ENCODE measurements at regions not wholly inside any gene's neighbourhood (a gene's known extent, or its start where the extent isn't known, plus 50 kb on each side); places are given as distances from the start of the nearest gene placed in this dataset.
"Not testable (repeated sequence)": the region's sequence is repeated elsewhere in the genome, so short reads cannot be mapped to it uniquely, and the experiment has no call there.

- DNase-seq (ENCODE audit: low spot score), result not testable (repeated sequence)
Observed at GRCh38 chr3:191741847-191742350, 280.9 kb downstream of the PYDC2 start.

DNA sequence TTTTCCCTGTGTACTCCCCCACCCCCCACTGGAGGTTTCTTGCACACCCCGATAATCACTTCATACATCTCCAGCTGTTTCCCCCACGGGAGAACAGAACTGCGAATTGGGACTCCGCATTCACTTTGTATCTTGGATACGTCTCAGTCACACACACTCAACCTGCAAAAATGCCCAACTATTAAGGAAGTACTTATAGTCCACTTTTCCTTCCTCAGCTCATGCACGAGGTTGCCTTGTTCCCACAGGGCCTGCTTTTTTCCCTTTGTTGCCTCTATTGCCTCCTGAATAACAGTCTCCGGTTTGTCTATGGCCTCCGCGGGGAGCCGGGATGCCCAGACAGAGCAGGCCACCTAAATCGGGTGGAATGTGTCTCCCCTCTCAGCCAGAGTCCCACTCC lies 282.3 kb downstream of the PYDC2 start:
- no peak for DNase-seq (ENCODE audit: low spot score)

- DNase-seq (ENCODE audit: low spot score), result no peak
Observed at GRCh38 chr3:191750618-191751017, 289.7 kb downstream of the PYDC2 start.

- DNase-seq (ENCODE audit: low spot score), result no peak
Observed at GRCh38 chr3:191753196-191753595, 292.2 kb downstream of the PYDC2 start.

GRCh38 chr3:191761906-191762305 lies 300.9 kb downstream of the PYDC2 start:
- no peak for DNase-seq (ENCODE audit: low spot score)

- DNase-seq (ENCODE audit: low spot score), result no peak
Observed at GRCh38 chr3:191762323-191762960, 301.5 kb downstream of the PYDC2 start.

DNA sequence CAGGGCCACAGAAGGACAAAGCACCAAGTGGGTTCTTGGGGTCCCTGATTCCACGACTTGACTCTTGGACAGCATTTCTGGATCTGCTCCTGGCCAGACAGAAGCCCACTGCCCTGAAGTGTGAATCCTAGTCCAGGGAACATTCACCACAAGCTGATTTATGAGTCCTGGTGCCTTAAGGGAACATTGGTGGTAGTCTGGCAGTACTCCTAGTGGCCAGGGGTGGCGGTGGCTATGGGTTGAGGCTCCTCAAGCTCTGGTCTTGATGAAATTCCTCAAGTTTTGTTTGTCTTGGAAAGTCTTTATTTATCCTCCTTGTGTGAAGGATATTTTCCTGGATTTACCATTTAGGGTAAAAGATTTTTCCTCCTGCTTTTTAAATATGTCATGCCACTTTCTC lies 307.5 kb downstream of the PYDC2 start:
- DNase-seq (ENCODE audit: low spot score), result no peak

DNA sequence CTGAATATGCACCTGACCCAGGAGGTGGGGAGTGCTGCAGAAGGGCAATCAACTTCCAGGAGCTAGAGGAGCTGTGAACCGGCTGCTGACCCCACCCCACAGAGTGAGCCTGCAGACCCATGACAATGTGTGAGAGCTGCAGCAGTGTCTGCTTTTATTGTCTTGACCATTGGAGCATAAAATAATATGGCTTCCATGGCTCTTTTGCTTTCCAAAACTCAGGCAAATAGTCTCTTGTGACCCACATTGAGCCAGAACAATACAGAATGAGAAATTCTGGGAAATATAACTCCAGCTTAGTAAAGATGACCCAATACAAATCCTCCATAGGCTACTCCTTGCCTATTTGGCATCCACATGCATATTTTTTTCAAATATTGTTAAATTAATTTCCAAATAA lies 309.6 kb downstream of the PYDC2 start:
- no peak for DNase-seq (ENCODE audit: low spot score)

GRCh38 chr3:191774485-191774884 lies 313.5 kb downstream of the PYDC2 start:
- no peak for DNase-seq (ENCODE audit: low spot score)

DNA sequence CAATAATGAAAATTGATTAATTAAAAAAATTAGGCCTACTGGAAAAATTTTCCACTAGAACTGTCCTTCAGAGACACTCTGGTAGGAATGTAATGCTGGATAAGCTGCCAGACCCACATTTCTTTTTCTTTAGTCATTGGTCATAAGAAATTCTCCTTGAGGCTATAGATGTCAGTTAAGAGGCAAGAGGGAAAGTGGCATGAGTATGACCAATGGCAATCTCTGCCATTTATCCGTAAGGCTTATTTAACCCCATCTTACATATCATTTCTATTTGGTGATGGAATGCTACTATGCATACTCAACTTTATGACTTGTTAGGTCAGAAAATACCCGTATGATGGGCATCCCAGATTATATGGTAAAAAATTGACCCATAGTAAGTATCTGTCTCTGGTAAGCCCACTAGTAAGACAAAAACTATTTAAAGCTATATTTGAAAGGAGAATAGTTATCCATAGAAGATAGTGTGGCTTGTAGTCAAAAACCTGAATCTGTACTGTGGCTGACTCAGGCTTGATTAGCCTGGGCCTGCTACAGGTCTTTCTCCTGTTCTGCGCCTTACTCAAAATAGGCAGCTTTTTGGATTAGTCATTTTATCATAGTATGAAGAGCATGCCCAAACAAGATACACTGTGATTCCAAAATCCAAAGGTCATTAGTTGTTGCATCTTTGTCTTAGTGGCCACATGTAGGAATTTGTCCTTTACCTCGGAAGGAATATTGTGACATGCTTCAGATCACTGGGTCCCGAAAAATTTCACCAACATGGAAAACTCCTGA lies 314.7 kb downstream of the PYDC2 start:
- DNase-seq (ENCODE audit: low spot score), result no peak

DNA sequence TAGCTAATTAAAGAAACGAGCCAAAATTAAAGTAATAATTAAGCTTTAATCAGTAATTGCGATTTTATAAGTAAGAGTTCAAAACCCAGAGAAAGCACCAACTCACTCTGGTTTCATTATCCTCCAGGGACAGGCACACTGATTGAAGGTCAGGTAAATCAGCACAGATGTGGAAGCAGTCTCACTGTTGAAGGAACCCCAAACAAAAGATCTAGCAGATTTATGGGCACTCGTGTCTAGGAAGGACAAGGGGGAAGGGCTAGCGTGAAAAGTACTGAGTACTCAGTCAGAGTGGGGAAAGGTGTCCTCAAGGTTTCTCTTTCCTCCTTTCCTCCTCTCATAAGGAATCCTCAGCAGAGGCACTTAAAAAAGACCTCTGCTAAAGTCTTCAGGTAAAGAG lies 320.1 kb downstream of the PYDC2 start:
- DNase-seq (ENCODE audit: low spot score), result no peak

- no peak for DNase-seq (ENCODE audit: low spot score)
Observed at GRCh38 chr3:191783024-191783423, 322.1 kb downstream of the PYDC2 start.

GRCh38 chr3:191790934-191791333 lies 330.0 kb downstream of the PYDC2 start:
- DNase-seq (ENCODE audit: low spot score), result no peak

GRCh38 chr3:191792580-191792979 lies 331.6 kb downstream of the PYDC2 start:
- no peak for DNase-seq (ENCODE audit: low spot score)

- no peak for DNase-seq (ENCODE audit: low spot score)
Observed at GRCh38 chr3:191795196-191795595, 334.2 kb downstream of the PYDC2 start.

DNA sequence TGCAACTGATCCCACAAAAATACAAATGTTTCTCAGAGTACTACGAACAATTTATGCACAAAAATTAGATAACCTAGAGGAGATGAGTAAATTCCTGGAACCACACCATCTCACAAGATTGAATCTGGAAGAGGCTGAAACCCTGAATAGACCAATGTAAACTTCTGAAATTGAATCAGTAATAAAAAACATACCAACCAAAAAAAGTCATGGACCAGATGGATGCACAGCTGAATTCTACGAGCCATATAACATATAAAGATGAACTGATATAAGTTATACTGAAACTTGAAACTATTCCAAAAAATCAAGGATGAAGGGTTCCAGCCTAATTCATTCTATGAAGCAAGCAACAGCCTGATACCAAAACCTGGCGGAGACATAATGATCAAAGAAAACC lies 336.3 kb downstream of the PYDC2 start:
- DNase-seq (ENCODE audit: low spot score), result no peak

- no peak for DNase-seq (ENCODE audit: low spot score)
Observed at GRCh38 chr3:191802671-191803070, 341.7 kb downstream of the PYDC2 start.

GRCh38 chr3:191804935-191805334 lies 344.0 kb downstream of the PYDC2 start:
- no peak for DNase-seq (ENCODE audit: low spot score)

GRCh38 chr3:191808073-191808472 lies 347.1 kb downstream of the PYDC2 start:
- no peak for DNase-seq (ENCODE audit: low spot score)

DNA sequence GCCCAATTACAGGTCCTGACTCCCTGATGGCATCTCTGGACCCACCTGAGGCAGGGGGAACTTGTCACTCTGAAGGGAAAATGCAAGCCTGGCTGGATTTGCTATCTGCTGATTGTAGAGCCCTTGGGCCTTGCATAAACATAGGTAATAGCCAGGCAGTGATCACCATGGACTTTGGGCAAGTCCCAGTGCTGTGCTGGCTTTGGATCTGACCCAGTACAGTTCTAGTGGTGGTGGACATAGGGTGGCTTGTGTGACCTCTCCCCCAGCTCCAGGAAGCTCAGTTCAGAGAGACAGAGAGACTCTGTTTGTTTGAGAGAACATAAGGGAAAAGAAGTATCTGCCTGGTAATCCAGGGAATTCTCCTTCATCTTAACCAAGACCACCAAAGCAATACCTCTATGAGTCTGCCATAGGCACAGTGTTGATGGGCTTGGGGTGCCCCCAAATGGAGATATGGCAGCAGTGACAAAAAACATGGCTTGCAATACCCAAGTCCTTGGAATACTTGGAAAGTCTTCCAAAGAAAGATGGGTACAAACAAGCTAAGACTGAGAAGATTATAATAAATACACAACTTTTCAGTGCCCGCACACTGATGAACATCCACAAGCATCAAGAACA lies 348.5 kb downstream of the PYDC2 start:
- DNase-seq (ENCODE audit: low spot score), result no peak

DNA sequence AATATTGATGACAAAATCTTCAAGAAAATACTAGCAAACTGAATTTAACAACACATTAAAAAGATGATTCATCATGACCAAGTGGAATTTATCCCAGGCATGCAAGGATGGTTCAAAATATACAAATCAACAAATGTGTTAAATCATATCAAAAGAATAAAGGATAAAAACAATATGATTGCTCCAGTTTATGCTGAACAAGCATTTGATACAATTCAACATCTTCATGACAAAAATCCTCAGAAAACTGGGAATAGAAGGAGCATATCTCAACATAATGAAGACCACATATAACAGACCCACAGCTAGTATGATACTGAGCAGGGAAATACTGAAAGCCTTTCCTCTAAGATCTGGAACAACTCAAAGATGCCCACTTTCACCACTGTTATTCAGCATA lies 352.3 kb downstream of the PYDC2 start:
- DNase-seq (ENCODE audit: low spot score), result no peak

DNA sequence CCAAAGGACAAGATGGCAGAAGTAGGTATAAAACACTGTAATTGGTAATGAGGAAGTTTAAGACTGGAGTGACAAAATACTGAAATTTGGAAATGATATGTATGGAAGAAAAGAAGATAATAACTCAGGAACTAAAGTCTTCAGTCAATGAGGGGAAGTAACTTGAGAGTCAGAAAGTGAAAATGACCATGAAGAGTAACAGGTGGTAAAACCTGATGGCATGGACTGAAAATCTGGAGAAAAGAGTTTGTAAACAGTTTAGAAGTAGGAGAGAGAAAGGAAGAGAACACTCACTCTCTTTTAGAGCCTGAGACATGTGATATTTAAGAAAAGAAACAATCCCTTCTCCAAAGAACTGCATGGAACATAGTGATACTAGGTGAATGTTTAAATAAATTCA lies 387.9 kb downstream of the PYDC2 start:
- DNase-seq (ENCODE audit: low spot score), result no peak

DNA sequence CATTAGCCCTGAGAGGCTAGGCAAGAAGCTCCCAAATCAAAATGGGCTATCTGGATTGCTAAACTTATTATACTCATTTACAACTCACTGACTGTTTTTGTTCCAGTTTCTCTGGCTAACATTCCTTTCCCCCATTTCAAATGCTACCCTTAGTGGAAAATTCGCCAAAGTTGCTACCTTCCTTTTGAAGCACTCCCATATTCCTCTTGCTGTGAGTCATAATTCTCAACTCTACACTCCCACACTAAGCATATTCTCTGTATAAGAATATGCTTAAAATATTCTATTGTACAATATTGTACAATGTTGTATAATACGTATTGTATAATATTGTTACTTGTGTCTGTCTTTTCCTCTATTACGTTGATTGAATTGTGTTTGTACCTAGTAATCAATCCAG lies 398.6 kb downstream of the PYDC2 start:
- DNase-seq (ENCODE audit: low spot score), result no peak

Data from left forelimb (tissue), 1 donor.